ENCODE measurements at regions not wholly inside any gene's neighbourhood (a gene's known extent, or its start where the extent isn't known, plus 50 kb on each side); places are given as distances from the start of the nearest gene placed in this dataset.
"Not testable (repeated sequence)": the region's sequence is repeated elsewhere in the genome, so short reads cannot be mapped to it uniquely, and the experiment has no call there.

- DNase-seq = no peak
Observed at GRCh38 chr9:104330841-104331240, 173.2 kb upstream of the OR13F1 start.

- no peak for DNase-seq
Observed at GRCh38 chr9:104334549-104334948, 169.5 kb upstream of the OR13F1 start.

- DNase-seq = no peak
Observed at GRCh38 chr9:104339692-104340091, 164.4 kb upstream of the OR13F1 start.

GRCh38 chr9:104342552-104342951, 161.5 kb upstream of the OR13F1 start:
- DNase-seq = no peak

GRCh38 chr9:104345061-104345460, 159.0 kb upstream of the OR13F1 start:
- DNase-seq = no peak

GRCh38 chr9:104350541-104350940, 153.5 kb upstream of the OR13F1 start:
- DNase-seq = no peak

- no peak for DNase-seq
Observed at GRCh38 chr9:104351726-104352125, 152.3 kb upstream of the OR13F1 start.

GRCh38 chr9:104361207-104361606, 142.9 kb upstream of the OR13F1 start:
- DNase-seq = no peak

- no peak for DNase-seq
Observed at GRCh38 chr9:104362912-104363472, 141.1 kb upstream of the OR13F1 start.

- no peak for DNase-seq
Observed at GRCh38 chr9:104367507-104367906, 136.6 kb upstream of the OR13F1 start.

- DNase-seq = not testable (repeated sequence)
Observed at GRCh38 chr9:104368318-104368717, 135.7 kb upstream of the OR13F1 start.

- no peak for DNase-seq
Observed at GRCh38 chr9:104374711-104375110, 129.4 kb upstream of the OR13F1 start.

- DNase-seq = no peak
Observed at GRCh38 chr9:104386013-104386412, 118.0 kb upstream of the OR13F1 start.

- DNase-seq = peak; percentile 15
Observed at GRCh38 chr9:104386425-104387069, 117.5 kb upstream of the OR13F1 start.

GRCh38 chr9:104388071-104388470, 116.0 kb upstream of the OR13F1 start:
- no peak for DNase-seq

GRCh38 chr9:104389341-104389740, 114.7 kb upstream of the OR13F1 start:
- DNase-seq = no peak

- DNase-seq = not testable (repeated sequence)
Observed at GRCh38 chr9:104394901-104395300, 109.2 kb upstream of the OR13F1 start.

GRCh38 chr9:104412238-104412637, 91.8 kb upstream of the OR13F1 start:
- no peak for DNase-seq

GRCh38 chr9:104416470-104416869, 87.6 kb upstream of the OR13F1 start:
- no peak for DNase-seq

- DNase-seq = no peak
Observed at GRCh38 chr9:104417296-104417695, 86.8 kb upstream of the OR13F1 start.

- DNase-seq = no peak
Observed at GRCh38 chr9:104429031-104429546, 75.0 kb upstream of the OR13F1 start.

- no peak for DNase-seq
Observed at GRCh38 chr9:104435059-104435458, 69.0 kb upstream of the OR13F1 start.

- no peak for DNase-seq
Observed at GRCh38 chr9:104448036-104448435, 56.0 kb upstream of the OR13F1 start.

Data from left kidney (tissue), 1 donor.